A673 (cell line): ENCODE measurements at regions not wholly inside any gene's neighbourhood (a gene's known extent, or its start where the extent isn't known, plus 50 kb on each side); places are given as distances from the start of the nearest gene placed in this dataset.

Source experiments
- BruUV-seq: library from RNA; stranded (reverse); fragments of 400-500 nt; replicated peaks from 2 replicates; lab custom pipeline; 2021; lab: Mats Ljungman, UMichigan
- CTCF ChIA-PET: fragments of 300-600 bp; sonication (Branson Sonifier 250); formaldehyde crosslinking; loops from one replicate; lab custom pipeline; 2022; ENCODE audit warnings: antibody characterized with exemption; lab: Charles Lee
- POLR2A ChIA-PET: fragments of 300-600 bp; sonication (Branson Sonifier 250); formaldehyde crosslinking; loops from one replicate; lab custom pipeline; 2022; ENCODE audit warnings: antibody characterized with exemption; ENCODE audit not compliant: low non-redundant PET; lab: Charles Lee
- DNase-seq: peaks from one replicate; pipeline ENCODE4 v3.0.0-alpha.2; 2015; ENCODE audit warnings: low spot score
- H3K27ac ChIP-seq: fragments of 200-600 bp; sonication (generic); 2 replicates; pipeline ENCODE4 v1.5.1; 2016; ENCODE audit warnings: mixed run types, low read depth, mild to moderate bottlenecking, mixed read lengths, antibody characterized with exemption, low read length; ENCODE audit not compliant: poor library complexity, severe bottlenecking
- H3K27me3 ChIP-seq: fragments of 200-600 bp; sonication (generic); replicated peaks from 2 replicates; pipeline ENCODE4 v1.6.1; 2017; ENCODE audit warnings: mixed run types, low read depth, mild to moderate bottlenecking, mixed read lengths, antibody characterized with exemption, low read length; ENCODE audit not compliant: insufficient read depth, poor library complexity
- H3K36me3 ChIP-seq: fragments of 200-600 bp; sonication (generic); 2 replicates; pipeline ENCODE4 v1.6.1; 2016; ENCODE audit warnings: mixed run types, mild to moderate bottlenecking, mixed read lengths, antibody characterized with exemption, low read length; ENCODE audit not compliant: insufficient read depth, poor library complexity, severe bottlenecking
- H3K4me1 ChIP-seq: fragments of 200-600 bp; sonication (generic); 2 replicates; pipeline ENCODE4 v1.6.1; 2017; ENCODE audit warnings: mixed run types, mild to moderate bottlenecking, mixed read lengths, antibody characterized with exemption, low read length; ENCODE audit not compliant: insufficient read depth, poor library complexity, severe bottlenecking
- H3K4me3 ChIP-seq: fragments of 200-600 bp; sonication (generic); 2 replicates; pipeline ENCODE4 v1.5.1; 2016; ENCODE audit warnings: low read depth, mixed run types, mild to moderate bottlenecking, mixed read lengths, low read length; ENCODE audit not compliant: poor library complexity, severe bottlenecking
- H3K9me3 ChIP-seq: fragments of 200-600 bp; sonication (generic); 2 replicates; pipeline ENCODE4 v1.6.1; 2016; ENCODE audit warnings: mixed run types, low read depth, mild to moderate bottlenecking, mixed read lengths, antibody characterized with exemption, low read length; ENCODE audit not compliant: poor library complexity, severe bottlenecking
- EZH2 ChIP-seq: fragments of 200-600 bp; sonication (generic); IDR thresholded peaks from 2 replicates; pipeline ENCODE4 v1.6.1; 2017; ENCODE audit warnings: borderline replicate concordance, low read depth, mild to moderate bottlenecking, mixed read lengths, antibody characterized with exemption, low read length; ENCODE audit not compliant: poor library complexity, severe bottlenecking
- intact Hi-C: fragments of 100-400 bp; cut with micrococcal nuclease; formaldehyde crosslinking; loops from one replicate; pipeline ENCODE4 v1.10.0; 2022; ENCODE audit not compliant: unreplicated experiment
- TF ChIP-seq, protein P1 (sequence below): fragments of 300-800, 200-600 bp; sonication (generic); conservative IDR thresholded peaks from 2 replicates; pipeline ENCODE4 v1.5.1; 2017; ENCODE audit warnings: low read depth, mild to moderate bottlenecking, antibody characterized with exemption, low read length, moderate library complexity, mixed read lengths

DNA sequence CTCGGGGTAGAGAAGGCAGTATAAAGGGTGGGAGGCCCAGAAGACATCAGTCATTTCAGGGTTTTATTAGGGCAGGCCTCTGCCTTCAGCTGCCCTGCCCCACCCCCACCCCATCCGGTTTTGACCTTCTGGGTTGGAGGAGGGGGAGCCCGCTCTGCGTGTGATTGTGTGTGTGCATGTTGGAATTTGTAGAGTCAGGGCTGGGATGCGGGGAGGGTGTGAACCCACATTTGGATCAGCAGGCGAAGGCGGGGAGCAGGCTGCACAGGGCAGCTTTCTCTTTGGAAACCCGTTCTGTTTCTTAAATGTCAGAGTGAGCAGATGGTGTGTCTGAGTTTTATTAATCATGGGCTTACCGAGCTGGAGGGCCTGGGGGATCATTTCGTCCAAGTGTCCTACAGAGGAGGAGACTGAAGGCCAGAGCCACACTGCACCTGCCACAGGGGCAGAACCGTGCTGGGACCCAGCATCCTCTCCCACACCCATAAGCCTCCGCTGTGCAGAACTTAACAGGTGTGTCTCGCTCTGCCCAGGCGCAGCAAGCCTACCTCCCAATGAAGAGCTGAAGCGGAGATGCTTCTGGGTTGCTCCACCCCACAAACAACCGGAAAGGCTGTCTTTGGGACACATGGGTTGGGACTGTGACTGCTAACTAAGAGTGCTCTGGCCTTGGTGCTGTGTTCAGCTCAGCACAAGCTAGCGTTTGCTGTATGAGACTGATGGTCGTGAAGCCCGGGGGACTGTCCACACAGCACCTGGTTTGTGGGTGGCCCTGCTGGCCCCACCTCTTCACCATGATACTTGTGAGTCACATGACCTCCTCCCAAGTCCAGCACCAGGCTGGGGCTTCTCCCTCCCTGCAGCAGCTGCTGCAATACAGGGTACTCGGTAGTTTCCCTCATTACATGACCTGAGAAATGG, 70.9 kb upstream of the GSE1 start:
- BruUV-seq, result no TSS peak
- CTCF ChIA-PET, result no interaction called here

DNA sequence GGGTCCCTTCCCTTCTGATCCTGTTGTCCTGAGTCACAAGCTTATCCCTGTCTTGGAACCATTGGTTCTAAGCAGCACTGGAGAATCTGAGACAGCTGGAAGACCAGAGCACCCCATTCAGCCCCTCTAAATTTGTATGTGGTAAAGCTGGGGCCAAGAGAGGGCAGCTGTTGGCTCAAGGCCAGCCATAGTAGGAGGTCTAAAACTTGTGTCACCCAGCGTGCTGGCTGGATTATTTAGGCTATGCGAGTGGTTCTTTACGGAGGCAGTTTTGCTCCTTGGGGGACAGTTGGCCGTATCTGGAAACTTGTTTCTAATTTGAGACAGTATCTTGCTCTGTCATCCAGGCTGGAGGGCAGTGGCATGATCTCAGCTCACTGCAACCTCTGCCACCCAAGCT, 69.6 kb upstream of the GSE1 start:
- intact Hi-C loops, result no loop called here
- CTCF ChIA-PET, result no interaction called here
- H3K4me3 ChIP-seq, result no peak overlapping the region
- DNase-seq, result no peak
- no TSS peak for BruUV-seq
- TF ChIP-seq, protein P1, sequence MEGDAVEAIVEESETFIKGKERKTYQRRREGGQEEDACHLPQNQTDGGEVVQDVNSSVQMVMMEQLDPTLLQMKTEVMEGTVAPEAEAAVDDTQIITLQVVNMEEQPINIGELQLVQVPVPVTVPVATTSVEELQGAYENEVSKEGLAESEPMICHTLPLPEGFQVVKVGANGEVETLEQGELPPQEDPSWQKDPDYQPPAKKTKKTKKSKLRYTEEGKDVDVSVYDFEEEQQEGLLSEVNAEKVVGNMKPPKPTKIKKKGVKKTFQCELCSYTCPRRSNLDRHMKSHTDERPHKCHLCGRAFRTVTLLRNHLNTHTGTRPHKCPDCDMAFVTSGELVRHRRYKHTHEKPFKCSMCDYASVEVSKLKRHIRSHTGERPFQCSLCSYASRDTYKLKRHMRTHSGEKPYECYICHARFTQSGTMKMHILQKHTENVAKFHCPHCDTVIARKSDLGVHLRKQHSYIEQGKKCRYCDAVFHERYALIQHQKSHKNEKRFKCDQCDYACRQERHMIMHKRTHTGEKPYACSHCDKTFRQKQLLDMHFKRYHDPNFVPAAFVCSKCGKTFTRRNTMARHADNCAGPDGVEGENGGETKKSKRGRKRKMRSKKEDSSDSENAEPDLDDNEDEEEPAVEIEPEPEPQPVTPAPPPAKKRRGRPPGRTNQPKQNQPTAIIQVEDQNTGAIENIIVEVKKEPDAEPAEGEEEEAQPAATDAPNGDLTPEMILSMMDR, result no peak
- no peak for TF ChIP-seq EZH2
- H3K27ac ChIP-seq, result no peak overlapping the region
- H3K36me3 ChIP-seq, result no peaks in the 10 kb centered on the region
- no peaks in the 10 kb centered on the region for H3K27me3 ChIP-seq
- no peaks in the 10 kb centered on the region for H3K4me1 ChIP-seq
- POLR2A ChIA-PET, result no interaction called here
- peaks cover 11% of the 10 kb centered on the region for H3K9me3 ChIP-seq

More for the DNA sequence above, 70.9 kb upstream of the GSE1 start:
- no peak overlapping the region for H3K4me3 ChIP-seq
- intact Hi-C loops, result no loop called here
- no peak for TF ChIP-seq EZH2
- POLR2A ChIA-PET, result no interaction called here
- H3K4me1 ChIP-seq, result no peaks in the 10 kb centered on the region
- H3K27ac ChIP-seq, result no peak overlapping the region
- no peaks in the 10 kb centered on the region for H3K36me3 ChIP-seq
- H3K27me3 ChIP-seq, result no peaks in the 10 kb centered on the region
- H3K9me3 ChIP-seq, result peaks cover 11% of the 10 kb centered on the region
- DNase-seq, result no peak

DNA sequence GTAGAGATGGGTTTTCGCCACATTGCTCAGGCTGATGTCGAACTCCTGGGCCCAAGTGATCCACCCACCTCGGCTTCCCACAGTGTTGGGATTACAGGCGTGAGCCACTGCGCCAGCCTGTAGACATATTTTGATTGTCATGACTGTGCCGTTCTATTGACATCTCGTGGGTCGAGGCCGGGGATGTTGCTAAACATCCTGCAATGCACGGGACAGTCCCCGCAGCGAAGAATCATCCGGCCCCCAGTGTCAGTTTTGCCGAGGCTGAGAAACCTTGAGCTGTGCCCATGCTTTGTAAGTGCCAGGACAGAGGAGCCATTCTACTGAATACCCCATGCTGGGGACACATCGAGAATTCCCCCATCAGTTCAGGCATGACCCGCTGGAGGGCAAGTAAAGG, 69.1 kb upstream of the GSE1 start:
- H3K36me3 ChIP-seq, result no peaks in the 10 kb centered on the region
- H3K9me3 ChIP-seq, result peaks cover 11% of the 10 kb centered on the region
- H3K27me3 ChIP-seq, result no peaks in the 10 kb centered on the region
- BruUV-seq, result no TSS peak
- TF ChIP-seq, protein P1, result no peak
- TF ChIP-seq EZH2, result no peak
- ChIA-PET CTCF (no interaction called here), POLR2A (no interaction called here)
- no peak overlapping the region for H3K27ac ChIP-seq
- H3K4me1 ChIP-seq, result no peaks in the 10 kb centered on the region
- no peak overlapping the region for H3K4me3 ChIP-seq
- DNase-seq, result no peak
- intact Hi-C loops, result no loop called here

DNA sequence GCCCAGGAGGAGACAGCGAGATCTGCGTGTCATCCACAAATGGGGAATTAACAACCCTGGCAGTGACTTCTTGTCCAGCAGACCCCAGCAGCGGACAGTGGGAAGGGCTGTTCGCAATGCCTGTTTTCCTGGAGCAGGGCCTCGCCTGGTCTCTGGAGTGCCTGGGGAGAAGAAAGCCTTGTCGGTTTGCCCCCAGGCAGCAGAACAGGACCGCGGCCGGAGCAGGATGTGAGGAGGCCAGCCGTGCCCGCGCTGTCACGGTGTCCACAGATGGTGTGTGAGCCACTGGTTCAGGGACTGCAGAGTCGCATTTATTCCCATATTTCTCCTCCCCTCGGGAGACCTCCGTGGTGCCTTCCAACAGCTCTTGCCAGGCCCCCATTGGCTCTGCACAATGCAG, 68.5 kb upstream of the GSE1 start:
- POLR2A ChIA-PET, result no interaction called here
- peaks cover 5% of the 10 kb centered on the region for H3K9me3 ChIP-seq
- TF ChIP-seq, protein P1, result no peak
- TF ChIP-seq EZH2, result no peak
- H3K36me3 ChIP-seq, result no peaks in the 10 kb centered on the region
- no peak overlapping the region for H3K27ac ChIP-seq
- no peak for DNase-seq
- CTCF ChIA-PET, result interaction anchor here (0.6 kb wide), 1 partner anchor 12 kb away, joined by 3 read pairs; no protein-coding TSS in a partner anchor
- H3K4me3 ChIP-seq, result no peak overlapping the region
- no peaks in the 10 kb centered on the region for H3K4me1 ChIP-seq
- intact Hi-C loops, result no loop called here
- no peaks in the 10 kb centered on the region for H3K27me3 ChIP-seq
- no TSS peak for BruUV-seq
